ENCODE measurements at regions not wholly inside any gene's neighbourhood (a gene's known extent, or its start where the extent isn't known, plus 50 kb on each side); places are given as distances from the start of the nearest gene placed in this dataset.

DNA sequence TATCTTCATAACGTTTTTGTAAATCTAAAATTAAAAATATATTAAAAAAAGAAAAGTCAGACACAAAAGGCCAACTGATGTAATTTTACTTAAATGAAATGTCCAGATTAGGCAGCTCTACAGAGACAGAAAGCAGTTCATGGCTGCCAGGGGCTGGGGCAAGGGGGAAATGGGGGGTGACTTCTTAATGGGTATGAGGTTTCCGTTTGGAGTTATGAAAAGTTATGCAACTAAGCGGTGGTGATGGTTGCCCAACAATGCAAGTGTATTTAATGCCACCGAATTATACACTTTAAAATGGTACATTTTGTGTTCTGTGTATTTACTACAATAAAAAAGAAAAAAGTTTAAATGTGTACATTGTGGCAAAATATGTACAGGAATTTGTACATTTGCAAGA lies 70.2 kb upstream of the TEX51 start:
- H3K4me3 ChIP-seq: no peak overlapping the region
- no peak for DNase-seq (ENCODE audit: low spot score)
- no peak overlapping the region for H3K27ac ChIP-seq
- H3K4me1 ChIP-seq (ENCODE audit: control insufficient read depth in 1 of 2, low read depth in 2 of 2): peaks cover 0 to 8% of the 10 kb centered on the region in 2 donors
- ATAC-seq (ENCODE audit: insufficient number of reproducible peaks, low FRiP score, low read depth): no peak
- TF ChIP-seq, protein P1, sequence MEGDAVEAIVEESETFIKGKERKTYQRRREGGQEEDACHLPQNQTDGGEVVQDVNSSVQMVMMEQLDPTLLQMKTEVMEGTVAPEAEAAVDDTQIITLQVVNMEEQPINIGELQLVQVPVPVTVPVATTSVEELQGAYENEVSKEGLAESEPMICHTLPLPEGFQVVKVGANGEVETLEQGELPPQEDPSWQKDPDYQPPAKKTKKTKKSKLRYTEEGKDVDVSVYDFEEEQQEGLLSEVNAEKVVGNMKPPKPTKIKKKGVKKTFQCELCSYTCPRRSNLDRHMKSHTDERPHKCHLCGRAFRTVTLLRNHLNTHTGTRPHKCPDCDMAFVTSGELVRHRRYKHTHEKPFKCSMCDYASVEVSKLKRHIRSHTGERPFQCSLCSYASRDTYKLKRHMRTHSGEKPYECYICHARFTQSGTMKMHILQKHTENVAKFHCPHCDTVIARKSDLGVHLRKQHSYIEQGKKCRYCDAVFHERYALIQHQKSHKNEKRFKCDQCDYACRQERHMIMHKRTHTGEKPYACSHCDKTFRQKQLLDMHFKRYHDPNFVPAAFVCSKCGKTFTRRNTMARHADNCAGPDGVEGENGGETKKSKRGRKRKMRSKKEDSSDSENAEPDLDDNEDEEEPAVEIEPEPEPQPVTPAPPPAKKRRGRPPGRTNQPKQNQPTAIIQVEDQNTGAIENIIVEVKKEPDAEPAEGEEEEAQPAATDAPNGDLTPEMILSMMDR (IDR thresholded peaks at IDR 0.05): no peak
- no peaks in the 10 kb centered on the region for H3K27me3 ChIP-seq (replicated peaks; ENCODE audit: insufficient read depth)
- H3K36me3 ChIP-seq: no peaks in the 10 kb centered on the region
- H3K9me3 ChIP-seq: no peaks in the 10 kb centered on the region

DNA sequence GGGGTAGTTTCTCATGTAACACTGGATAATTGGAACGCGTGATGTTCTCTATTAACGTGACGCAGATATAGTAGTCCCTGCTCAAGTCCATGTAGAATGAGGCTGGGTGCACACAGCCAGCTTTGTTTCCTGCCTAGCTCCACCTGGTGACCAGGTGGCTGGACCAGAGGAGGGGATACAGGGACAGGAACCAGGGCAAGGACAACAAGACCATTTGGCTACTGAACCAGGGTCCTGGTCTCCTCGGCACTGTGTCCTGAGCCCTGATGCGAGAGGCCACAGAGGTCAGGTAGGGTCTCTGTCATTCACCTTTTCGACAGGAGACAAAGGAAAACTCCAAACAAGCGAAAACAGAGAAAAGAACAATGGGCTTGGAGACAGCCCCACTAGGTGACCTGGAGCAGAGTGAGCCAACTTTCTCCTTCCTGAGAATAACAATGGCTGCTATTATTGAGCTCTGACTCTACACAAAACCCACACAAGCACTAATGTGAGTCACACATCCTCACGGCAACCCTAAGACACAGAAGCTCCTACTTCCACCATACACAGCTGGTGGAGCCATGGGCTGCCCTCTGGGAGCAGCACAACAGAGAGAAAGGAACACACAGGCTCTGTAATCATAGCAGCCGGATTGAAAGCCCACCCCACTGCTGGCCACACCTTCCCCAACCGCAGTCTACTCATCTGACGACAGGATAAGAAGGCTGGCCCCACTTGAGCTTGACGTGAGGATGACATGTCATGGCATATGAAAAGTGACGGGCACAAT lies 67.3 kb upstream of the TEX51 start:
- H3K27me3 ChIP-seq (replicated peaks; ENCODE audit: insufficient read depth): no peaks in the 10 kb centered on the region
- no peak for ATAC-seq (ENCODE audit: insufficient number of reproducible peaks, low FRiP score, low read depth)
- no peak for DNase-seq (ENCODE audit: low spot score)

DNA sequence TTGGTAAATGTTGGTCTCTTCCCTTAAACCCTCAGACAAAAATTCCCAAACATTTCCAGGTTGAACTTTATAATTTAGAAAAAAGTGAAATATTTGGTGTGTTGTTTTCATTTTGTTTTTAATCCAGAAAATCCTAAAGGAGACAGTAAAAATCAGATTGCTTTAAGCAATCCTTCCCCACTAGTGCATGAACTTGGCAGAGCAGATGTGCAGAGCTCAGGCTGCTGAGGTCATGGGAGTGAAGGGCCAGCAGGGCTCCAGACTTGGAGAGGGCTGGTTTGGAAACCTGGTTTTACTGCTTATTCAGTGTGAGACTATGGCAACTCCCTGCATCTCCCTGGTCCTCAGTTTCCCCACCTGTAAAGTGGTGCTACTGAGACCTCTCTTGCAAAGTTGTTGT lies 66.7 kb upstream of the TEX51 start:
- ATAC-seq (ENCODE audit: insufficient number of reproducible peaks, low FRiP score, low read depth) (no peak), DNase-seq (ENCODE audit: low spot score) (no peak)
- Histone ChIP-seq H3K9me3 (no peaks in the 10 kb centered on the region), H3K4me1 (ENCODE audit: control insufficient read depth in 1 of 2, low read depth in 2 of 2) (peaks cover 0 to 8% of the 10 kb centered on the region in 2 donors), H3K36me3 (no peaks in the 10 kb centered on the region), H3K27ac (no peak overlapping the region), H3K4me3 (no peak overlapping the region), H3K27me3 (replicated peaks; ENCODE audit: insufficient read depth) (no peaks in the 10 kb centered on the region)
- TF ChIP-seq, protein P1 (IDR thresholded peaks at IDR 0.05): no peak

More for the DNA sequence above, 67.3 kb upstream of the TEX51 start:
- Histone ChIP-seq H3K4me1 (ENCODE audit: control insufficient read depth in 1 of 2, low read depth in 2 of 2) (peaks cover 0 to 8% of the 10 kb centered on the region in 2 donors), H3K36me3 (no peaks in the 10 kb centered on the region), H3K9me3 (no peaks in the 10 kb centered on the region), H3K27ac (no peak overlapping the region), H3K4me3 (no peak overlapping the region)
- TF ChIP-seq, protein P1 (IDR thresholded peaks at IDR 0.05): no peak

DNA sequence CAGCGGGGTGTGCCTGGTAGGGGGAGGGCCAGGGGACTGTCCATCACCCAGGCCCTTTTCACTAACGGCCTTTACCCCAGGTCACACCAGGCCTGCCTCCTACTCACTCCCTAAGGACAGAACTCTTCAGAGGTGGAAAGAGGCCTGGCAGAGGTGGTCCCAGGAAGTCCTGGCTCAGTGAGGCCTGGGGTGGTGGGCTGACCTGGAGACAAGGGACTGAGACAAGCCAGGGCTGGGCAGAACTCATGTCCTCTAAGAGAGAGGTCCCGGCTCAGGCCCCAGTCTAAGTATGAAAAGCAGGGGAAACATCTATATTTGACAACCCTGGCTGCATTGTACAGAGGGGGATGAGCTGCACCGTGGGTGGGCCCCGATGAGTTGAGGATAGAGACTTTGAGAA lies 65.9 kb upstream of the TEX51 start:
- Histone ChIP-seq H3K27ac (no peak overlapping the region), H3K4me1 (ENCODE audit: control insufficient read depth in 1 of 2, low read depth in 2 of 2) (peaks cover 0 to 8% of the 10 kb centered on the region in 2 donors), H3K9me3 (no peaks in the 10 kb centered on the region), H3K36me3 (no peaks in the 10 kb centered on the region), H3K4me3 (no peak overlapping the region), H3K27me3 (replicated peaks; ENCODE audit: insufficient read depth) (no peaks in the 10 kb centered on the region)
- TF ChIP-seq, protein P1 (IDR thresholded peaks at IDR 0.05): no peak
- DNase-seq (ENCODE audit: low spot score): no peak
- no peak for ATAC-seq (ENCODE audit: insufficient number of reproducible peaks, low FRiP score, low read depth)

DNA sequence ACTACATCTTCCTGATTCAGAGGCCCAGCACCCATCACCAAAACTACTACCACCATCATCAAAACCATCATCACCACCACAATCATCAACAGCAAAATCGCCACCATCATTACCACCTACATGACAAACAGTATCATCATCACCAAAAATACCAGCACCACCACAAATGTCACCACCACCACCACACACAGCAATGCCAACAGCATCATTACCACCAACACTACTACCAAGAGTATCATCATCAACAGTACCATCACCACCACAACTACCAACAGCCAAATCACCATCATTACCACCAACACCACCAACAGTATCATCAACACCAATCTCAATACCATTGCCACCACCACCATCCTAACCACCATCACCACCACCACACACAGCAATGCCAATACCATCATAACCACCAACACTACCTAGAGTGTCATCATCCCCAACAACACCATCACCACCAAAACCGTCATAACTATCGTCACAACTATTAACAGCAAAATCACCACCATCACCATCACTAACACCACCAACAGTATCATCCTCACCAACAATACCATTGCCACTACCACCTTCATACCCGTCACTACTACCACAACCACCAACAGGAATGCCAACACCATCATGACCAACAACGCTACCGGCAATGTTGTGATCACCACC lies 64.6 kb upstream of the TEX51 start:
- Histone ChIP-seq H3K36me3 (no peaks in the 10 kb centered on the region), H3K9me3 (no peaks in the 10 kb centered on the region), H3K4me1 (ENCODE audit: control insufficient read depth in 1 of 2, low read depth in 2 of 2) (peaks cover 0 to under 1% of the 10 kb centered on the region in 2 donors), H3K27ac (no peak overlapping the region), H3K27me3 (replicated peaks; ENCODE audit: insufficient read depth) (no peaks in the 10 kb centered on the region), H3K4me3 (no peak overlapping the region)
- no peak for DNase-seq (ENCODE audit: low spot score)
- TF ChIP-seq, protein P1 (IDR thresholded peaks at IDR 0.05): no peak
- ATAC-seq (ENCODE audit: insufficient number of reproducible peaks, low FRiP score, low read depth): no peak
